H9 (cell line): ENCODE measurements at regions not wholly inside any gene's neighbourhood (a gene's known extent, or its start where the extent isn't known, plus 50 kb on each side); places are given as distances from the start of the nearest gene placed in this dataset.
A peak's percentile ranks its signal among the peaks of the same experiment; 100 is the strongest.

ENCODE experiments used
- DNase-seq: peaks from one replicate; pipeline ENCODE4 v3.0.0-alpha.2; 2017
- H2AFZ ChIP-seq: one replicate; pipeline ENCODE4 v1.6.1; 2013; ENCODE audit warnings: mild to moderate bottlenecking, low read length, control low read depth, moderate library complexity
- H2AK5ac ChIP-seq: 2 replicates; pipeline ENCODE4 v1.6.1; 2013; ENCODE audit warnings: low read length, control low read depth, mixed read lengths; ENCODE audit not compliant: insufficient read length
- H2BK120ac ChIP-seq: one replicate; pipeline ENCODE4 v1.6.1; 2013; ENCODE audit warnings: low read depth, mild to moderate bottlenecking, low read length, control low read depth, inconsistent platforms; ENCODE audit not compliant: poor library complexity, severe bottlenecking
- H2BK12ac ChIP-seq: 2 replicates; pipeline ENCODE4 v1.6.1; 2013; ENCODE audit warnings: low read length, control low read depth, mixed read lengths, low read depth; ENCODE audit not compliant: insufficient read length
- H2BK15ac ChIP-seq: 2 replicates; pipeline ENCODE4 v1.6.1; 2013; ENCODE audit warnings: low read depth, low read length, control low read depth
- H2BK20ac ChIP-seq: one replicate; pipeline ENCODE4 v1.6.1; 2013; ENCODE audit warnings: low read depth, mild to moderate bottlenecking, low read length, control low read depth, inconsistent platforms; ENCODE audit not compliant: poor library complexity, severe bottlenecking
- H2BK5ac ChIP-seq: 2 replicates; pipeline ENCODE4 v1.6.1; 2013; ENCODE audit warnings: low read length, control low read depth, mixed read lengths; ENCODE audit not compliant: insufficient read length
- H3K14ac ChIP-seq: 2 replicates; pipeline ENCODE4 v1.6.1; 2013; ENCODE audit warnings: low read length, control low read depth; ENCODE audit not compliant: insufficient read depth
- H3K18ac ChIP-seq: 2 replicates; pipeline ENCODE4 v1.6.1; 2013; ENCODE audit warnings: low read depth, mild to moderate bottlenecking, mixed read lengths, low read length, control low read depth; ENCODE audit not compliant: insufficient read length
- H3K23ac ChIP-seq: 2 replicates; pipeline ENCODE4 v1.6.1; 2013; ENCODE audit warnings: low read length, control low read depth, mixed read lengths, low read depth; ENCODE audit not compliant: insufficient read length
- H3K23me2 ChIP-seq: 2 replicates; pipeline ENCODE4 v1.6.1; 2013; ENCODE audit warnings: low read depth, mild to moderate bottlenecking, mixed read lengths, low read length, control low read depth; ENCODE audit not compliant: insufficient read length, poor library complexity, severe bottlenecking
- H3K27ac ChIP-seq: 2 replicates; pipeline ENCODE4 v1.5.1; 2013; ENCODE audit warnings: low read length, control low read depth, mixed read lengths, low read depth; ENCODE audit not compliant: insufficient read length
- H3K27me3 ChIP-seq: 2 replicates; pipeline ENCODE4 v1.6.1; 2013; ENCODE audit warnings: low read length, control low read depth, inconsistent platforms; ENCODE audit not compliant: insufficient read depth
- H3K4ac ChIP-seq: 2 replicates; pipeline ENCODE4 v1.6.1; 2013; ENCODE audit warnings: low read depth, mild to moderate bottlenecking, control low read depth, inconsistent platforms, low read length, moderate library complexity
- H3K4me1 ChIP-seq: 2 replicates; pipeline ENCODE4 v1.6.1; 2013; ENCODE audit warnings: low read length, control low read depth, inconsistent platforms; ENCODE audit not compliant: insufficient read depth
- H3K4me2 ChIP-seq: 2 replicates; pipeline ENCODE4 v1.6.1; 2013; ENCODE audit warnings: low read length, control low read depth, mixed read lengths; ENCODE audit not compliant: insufficient read length, insufficient read depth
- H3K56ac ChIP-seq: 2 replicates; pipeline ENCODE4 v1.6.1; 2013; ENCODE audit warnings: low read depth, mild to moderate bottlenecking, mixed read lengths, low read length, control low read depth; ENCODE audit not compliant: insufficient read length
- H3K79me1 ChIP-seq: 2 replicates; pipeline ENCODE4 v1.6.1; 2013; ENCODE audit warnings: low read depth, mild to moderate bottlenecking, moderate library complexity, low read length, control low read depth, inconsistent platforms; ENCODE audit not compliant: insufficient read depth, poor library complexity, severe bottlenecking
- H3K79me2 ChIP-seq: 2 replicates; pipeline ENCODE4 v1.6.1; 2013; ENCODE audit warnings: low read length, control low read depth, inconsistent platforms; ENCODE audit not compliant: insufficient read depth
- H3K9ac ChIP-seq: 2 replicates; pipeline ENCODE4 v1.6.1; 2013; ENCODE audit warnings: low read length, control low read depth, mixed read lengths; ENCODE audit not compliant: insufficient read length; ENCODE audit errors: extremely low read depth
- H3K9me3 ChIP-seq: one replicate; pipeline ENCODE4 v1.6.1; 2013; ENCODE audit warnings: low read depth, low read length, inconsistent platforms; ENCODE audit not compliant: control insufficient read depth
- H3T11ph ChIP-seq: one replicate; pipeline ENCODE4 v1.6.1; 2013; ENCODE audit warnings: mild to moderate bottlenecking, low read length, control low read depth, inconsistent platforms
- H4K20me1 ChIP-seq: one replicate; pipeline ENCODE4 v1.6.1; 2013; ENCODE audit not compliant: control insufficient read depth, insufficient read length, insufficient read depth
- H4K5ac ChIP-seq: 2 replicates; pipeline ENCODE4 v1.6.1; 2013; ENCODE audit warnings: low read depth, mild to moderate bottlenecking, mixed read lengths, low read length, control low read depth; ENCODE audit not compliant: insufficient read length
- H4K8ac ChIP-seq: replicated peaks from 2 replicates; pipeline ENCODE4 v1.6.1; 2013; ENCODE audit warnings: low read length, control low read depth, mixed read lengths, low read depth; ENCODE audit not compliant: insufficient read length
- H4K91ac ChIP-seq: 2 replicates; pipeline ENCODE4 v1.6.1; 2013; ENCODE audit warnings: low read depth, mild to moderate bottlenecking, moderate library complexity, mixed read lengths, low read length, control low read depth; ENCODE audit not compliant: insufficient read length
- H3K27ac Mint-ChIP-seq, 3 experiments: 2 replicates in 2 of 3; 3 replicates in 1 of 3; pipeline ENCODE4 v1.8.0; 2020 to 2021; ENCODE audit warnings: mixed read lengths in 3 of 3, mild to moderate bottlenecking in 1 of 3, moderate library complexity in 1 of 3
- H3K27me3 Mint-ChIP-seq: 2 replicates; pipeline ENCODE4 v1.8.0; 2021; ENCODE audit warnings: low read depth, mild to moderate bottlenecking, moderate library complexity, mixed read lengths
- H3K36me3 Mint-ChIP-seq, 3 experiments: 2 replicates in 2 of 3; 3 replicates in 1 of 3; pipeline ENCODE4 v1.8.0; 2020 to 2021; ENCODE audit warnings: low read depth in 3 of 3, mixed read lengths in 3 of 3; ENCODE audit not compliant: insufficient read depth in 1 of 3
- H3K4me1 Mint-ChIP-seq, 2 experiments: 2 replicates each; pipeline ENCODE4 v1.8.0; 2020; ENCODE audit warnings: mixed read lengths in 2 of 2
- H3K4me3 Mint-ChIP-seq, 2 experiments: 2 replicates in 1 of 2; 3 replicates in 1 of 2; pipeline ENCODE4 v1.8.0; 2020 to 2021; ENCODE audit warnings: mild to moderate bottlenecking in 2 of 2, mixed read lengths in 2 of 2, moderate library complexity in 1 of 2
- H3K9me3 Mint-ChIP-seq, 2 experiments: 2 replicates in 1 of 2; 3 replicates in 1 of 2; pipeline ENCODE4 v1.8.0; 2020; ENCODE audit warnings: mild to moderate bottlenecking in 2 of 2, mixed read lengths in 2 of 2, moderate library complexity in 1 of 2
- CTCF ChIP-seq: fragments of 200-600 bp; sonication (generic); conservative IDR thresholded peaks from 3 replicates; pipeline ENCODE4 v1.8.0; 2021; ENCODE audit warnings: antibody characterized with exemption, mild to moderate bottlenecking
- WGBS: extraction: QIAGEN DNeasy Blood & Tissue Kit; methylation state at CpG from one replicate; pipeline ENCODE4 v1.1.7; 2013; ENCODE audit warnings: missing lambda C conversion rate, low lambda C conversion rate, mixed read lengths; ENCODE audit not compliant: insufficient read length; ENCODE audit errors: extremely low coverage; 5-methylcytosine and 5-hydroxymethylcytosine counted together

GRCh38 chr3:70874196-70874595 lies 561.8 kb upstream of the MDFIC2 start:
- no peak overlapping the region for H4K8ac ChIP-seq
- no peaks in the 10 kb centered on the region for H4K20me1 ChIP-seq
- H4K5ac ChIP-seq = no peak overlapping the region
- no peaks in the 10 kb centered on the region for H3K79me1 ChIP-seq
- H3T11ph ChIP-seq = no peak overlapping the region
- Mint-ChIP-seq H3K4me3 (no peak overlapping the region), H3K9me3 (peaks cover 20 to 26% of the 10 kb centered on the region in 2 experiments), H3K27me3 (no peaks in the 10 kb centered on the region), H3K4me1 (peaks cover 11 to 12% of the 10 kb centered on the region in 2 experiments), H3K27ac (peak overlapping the region in 1 of 3 experiments; percentile 28; a peak in 1 of 7 replicates), H3K36me3 (peaks cover 8 to 26% (median 11%) of the 10 kb centered on the region in 3 experiments)
- no peak overlapping the region for H3K27ac ChIP-seq
- no peak overlapping the region for H2BK15ac ChIP-seq
- no CpG with 5 or more reads among the region's 3 CpGs for WGBS
- no peak overlapping the region for H2AK5ac ChIP-seq
- no peak overlapping the region for H2BK5ac ChIP-seq
- no peak overlapping the region for H2AFZ ChIP-seq
- no peak overlapping the region for H2BK120ac ChIP-seq
- no peak overlapping the region for H3K56ac ChIP-seq
- no peaks in the 10 kb centered on the region for H3K79me2 ChIP-seq
- no peak overlapping the region for H3K14ac ChIP-seq
- no peak overlapping the region for H3K4ac ChIP-seq
- no peaks in the 10 kb centered on the region for H3K27me3 ChIP-seq
- no peaks in the 10 kb centered on the region for H3K23me2 ChIP-seq
- H3K4me2 ChIP-seq = no peak overlapping the region
- no peak for DNase-seq
- no peak for TF ChIP-seq CTCF
- H3K23ac ChIP-seq = no peak overlapping the region
- no peak overlapping the region for H4K91ac ChIP-seq
- no peak overlapping the region for H2BK12ac ChIP-seq
- H3K18ac ChIP-seq = no peak overlapping the region
- no peak overlapping the region for H3K9ac ChIP-seq
- H3K4me1 ChIP-seq = no peaks in the 10 kb centered on the region
- peaks cover 5% of the 10 kb centered on the region for H3K9me3 ChIP-seq
- H2BK20ac ChIP-seq = no peak overlapping the region
